Cerebellar cortex (tissue), 1 donor: ENCODE measurements at regions not wholly inside any gene's neighbourhood (a gene's known extent, or its start where the extent isn't known, plus 50 kb on each side); places are given as distances from the start of the nearest gene placed in this dataset.
A peak's percentile ranks its signal among the peaks of the same experiment; 100 is the strongest.
"Not testable (repeated sequence)": the region's sequence is repeated elsewhere in the genome, so short reads cannot be mapped to it uniquely, and the experiment has no call there.

Source experiments
- DNase-seq: peaks from one replicate; pipeline ENCODE4 v3.0.0-alpha.2; 2015; ENCODE audit warnings: low spot score

DNA sequence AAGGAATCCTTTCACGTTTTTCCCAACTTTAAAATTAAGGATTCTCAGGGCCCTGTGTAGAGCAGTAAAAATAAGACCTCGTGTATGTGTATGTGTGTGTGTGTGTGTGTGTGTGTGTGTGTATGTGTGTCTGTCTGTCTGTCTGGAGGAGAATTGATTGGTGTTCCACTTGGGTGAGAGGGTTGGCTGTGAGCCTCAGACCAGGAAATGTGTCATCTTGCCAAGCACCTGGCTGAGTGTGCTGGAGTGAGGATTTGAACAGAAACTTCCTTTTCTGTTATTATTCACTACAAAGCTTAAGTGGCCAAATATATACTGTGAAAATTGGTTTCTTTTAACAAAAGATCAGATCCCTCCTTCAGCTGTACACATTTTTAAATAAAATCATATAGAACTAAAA, 103.6 kb upstream of the NUDT6 start:
- not testable (repeated sequence) for DNase-seq

DNA sequence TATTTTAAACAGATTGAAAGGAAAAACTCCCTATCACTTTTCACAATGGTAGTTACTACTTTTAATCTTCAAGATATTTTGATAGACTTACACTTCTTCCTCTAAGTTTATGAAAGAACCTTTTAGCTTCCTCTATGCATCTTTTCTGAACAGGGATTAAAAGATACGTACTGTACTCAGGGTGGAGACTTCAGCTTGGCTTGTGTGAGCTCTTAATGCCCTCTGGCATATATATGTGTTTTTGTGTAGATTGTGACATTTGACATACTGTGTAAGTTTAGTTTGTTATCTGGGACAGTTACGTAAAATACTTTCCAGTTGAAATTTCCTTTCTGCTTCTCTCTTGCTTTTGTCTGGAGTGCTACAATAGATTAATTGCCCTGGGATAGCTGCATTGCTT, 109.3 kb upstream of the NUDT6 start:
- DNase-seq = no peak

DNA sequence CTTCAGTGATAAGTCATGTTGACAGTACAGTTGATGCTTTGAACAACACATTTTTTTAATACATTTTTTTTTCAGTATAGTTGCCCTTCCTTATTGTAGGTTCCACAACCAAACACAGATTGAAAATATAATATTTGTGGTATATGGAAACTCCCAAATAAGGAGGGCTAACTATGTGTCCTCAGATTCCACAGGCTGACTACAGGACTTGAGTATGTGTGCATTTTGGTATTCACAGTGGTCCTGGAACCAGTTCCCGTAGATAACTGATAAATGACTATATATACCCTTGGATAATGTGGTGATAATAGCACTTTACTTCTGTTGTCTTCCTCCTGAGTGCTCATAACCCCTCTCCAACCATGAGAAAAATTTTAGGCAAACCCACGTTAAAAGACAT, 111.6 kb upstream of the NUDT6 start:
- no peak for DNase-seq

DNA sequence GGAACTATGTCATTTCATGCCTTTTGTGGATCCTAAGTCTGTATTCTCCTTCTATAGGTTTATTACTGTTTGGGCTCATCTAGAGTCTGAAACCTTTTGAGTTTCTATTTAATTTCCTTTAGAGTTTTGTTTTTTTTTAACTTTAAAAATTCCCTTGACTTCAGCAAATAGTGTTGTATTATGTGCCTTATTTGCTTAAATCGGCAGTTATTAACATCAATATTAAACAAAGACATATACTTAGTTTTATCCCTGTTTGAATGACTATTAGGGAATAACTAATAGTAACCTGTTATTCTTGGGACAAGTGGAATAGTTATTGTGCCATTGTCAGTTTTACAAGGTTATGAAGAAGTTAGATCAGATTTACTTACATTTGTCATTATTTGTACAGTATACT, 112.8 kb upstream of the NUDT6 start:
- no peak for DNase-seq

DNA sequence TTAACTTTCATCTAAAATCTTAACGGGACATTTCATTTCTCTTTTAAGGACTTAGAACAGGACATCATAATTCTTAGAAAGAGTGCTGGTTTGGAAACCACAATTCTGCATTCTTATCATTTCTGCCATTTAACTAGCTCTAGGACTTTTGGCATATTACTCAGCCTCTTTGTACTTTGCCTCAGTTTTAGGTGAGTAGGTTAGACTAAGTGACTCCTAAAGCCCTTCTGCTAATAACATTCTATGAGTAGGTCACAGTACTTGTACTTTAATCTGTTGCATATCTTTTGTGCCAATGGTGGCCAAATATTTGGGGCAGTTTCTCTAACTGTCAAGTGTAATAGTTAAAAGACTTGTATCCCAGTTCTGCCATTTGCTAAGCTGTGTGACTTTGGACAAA, 115.4 kb upstream of the NUDT6 start:
- no peak for DNase-seq

DNA sequence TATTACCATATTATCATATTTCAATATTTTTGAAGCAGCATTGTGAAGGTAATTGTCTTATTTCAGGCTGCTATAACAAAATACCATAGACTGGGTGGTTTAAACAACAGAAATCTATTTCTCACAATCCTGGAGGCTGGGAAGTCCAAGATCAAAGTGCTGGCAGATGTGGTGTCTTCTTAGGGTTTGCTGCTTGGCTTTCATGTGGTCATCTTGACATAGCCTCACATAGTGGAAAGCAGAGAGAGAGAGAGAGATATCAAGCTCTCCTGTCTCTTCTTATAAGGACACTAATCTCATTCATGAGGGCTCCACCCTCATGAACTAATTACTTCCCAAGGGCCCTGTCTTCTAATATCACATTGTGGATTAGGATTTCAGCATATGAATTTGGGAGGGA, 119.7 kb upstream of the NUDT6 start:
- DNase-seq = no peak

DNA sequence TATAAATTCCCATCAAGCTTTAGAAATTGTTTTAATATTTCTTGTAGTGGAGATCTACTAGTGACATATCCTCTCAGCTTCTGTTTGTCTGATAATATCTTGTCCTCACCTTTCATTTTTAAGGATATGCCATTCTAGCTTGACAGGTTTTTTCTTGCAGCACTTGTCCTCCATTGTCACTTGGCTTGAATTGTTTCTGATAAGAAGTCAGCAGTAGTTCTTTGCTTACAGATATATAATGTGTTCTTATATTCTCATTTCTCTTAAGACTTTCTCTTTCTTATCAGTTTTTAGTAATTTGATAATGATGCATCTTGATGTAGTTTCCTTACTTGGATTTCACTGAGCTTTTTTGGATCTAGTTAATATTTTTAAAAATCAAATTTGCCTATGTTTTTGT, 120.6 kb upstream of the NUDT6 start:
- no peak for DNase-seq

DNA sequence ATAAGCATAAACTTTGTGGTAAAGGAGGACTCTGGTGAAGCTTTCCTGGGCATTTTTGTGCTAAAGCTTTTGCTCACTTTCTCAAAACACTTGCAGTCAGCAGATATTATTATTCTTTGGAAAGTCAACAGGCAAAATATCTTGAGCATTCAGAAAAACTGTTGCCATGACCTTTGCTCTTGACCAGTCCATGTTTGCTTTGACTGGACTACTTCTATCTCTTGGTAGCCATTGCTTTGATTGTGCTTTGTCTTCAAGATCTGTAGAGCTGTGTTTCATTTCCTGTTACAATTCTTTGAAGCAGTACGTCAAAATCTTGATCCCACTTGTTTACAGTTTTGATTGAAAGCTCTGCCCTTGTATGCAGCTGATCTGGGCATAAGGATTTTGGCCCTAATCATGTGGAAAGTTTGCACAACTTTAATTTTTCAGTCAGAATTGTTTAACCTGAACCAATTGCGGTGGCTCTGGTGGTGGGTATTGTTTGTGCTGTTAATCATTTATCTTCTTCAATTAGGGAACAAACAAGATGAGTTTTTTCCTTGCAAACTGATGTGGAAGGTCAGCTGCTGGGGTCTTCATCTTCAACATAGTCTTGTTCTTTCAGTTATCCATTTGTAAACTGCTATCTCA, 121.5 kb upstream of the NUDT6 start:
- DNase-seq = no peak

DNA sequence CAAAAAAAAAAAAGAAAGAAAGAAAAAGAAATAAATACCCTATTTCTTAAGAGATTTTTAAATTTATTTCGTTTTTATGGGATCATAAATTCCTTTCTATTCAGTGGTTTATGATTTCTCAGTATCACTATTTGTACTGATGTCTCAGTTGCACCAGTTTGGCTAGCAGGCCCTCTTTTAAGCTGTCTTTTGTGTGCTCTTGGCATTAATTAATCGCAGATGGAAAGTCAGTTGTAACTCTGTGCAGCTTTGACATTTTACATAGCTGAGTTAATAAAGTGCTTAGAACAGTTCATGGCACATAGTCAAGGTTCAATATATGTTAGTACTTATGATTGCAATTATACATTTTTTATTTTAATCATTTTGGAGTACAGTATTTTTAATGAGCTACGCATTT, 123.7 kb upstream of the NUDT6 start:
- DNase-seq = no peak

DNA sequence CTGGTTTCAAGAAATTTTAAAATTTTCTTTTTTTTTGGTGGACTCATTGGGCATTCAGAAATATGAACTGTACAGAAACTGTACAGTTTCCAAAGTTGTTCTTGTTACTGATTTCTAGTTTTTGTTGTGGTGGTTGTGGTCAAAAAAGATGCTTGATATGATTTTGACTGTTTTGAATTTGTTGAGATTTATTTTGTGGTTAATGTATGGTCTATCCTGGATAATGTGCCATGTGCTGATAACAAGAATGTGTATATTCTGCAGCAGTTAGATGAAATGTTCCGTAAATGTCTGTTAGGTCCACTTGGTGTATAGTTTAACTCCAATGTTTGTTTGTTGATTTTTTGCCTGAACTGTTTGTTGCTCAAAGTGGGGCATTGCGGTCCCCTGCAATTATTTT, 127.6 kb upstream of the NUDT6 start:
- no peak for DNase-seq

DNA sequence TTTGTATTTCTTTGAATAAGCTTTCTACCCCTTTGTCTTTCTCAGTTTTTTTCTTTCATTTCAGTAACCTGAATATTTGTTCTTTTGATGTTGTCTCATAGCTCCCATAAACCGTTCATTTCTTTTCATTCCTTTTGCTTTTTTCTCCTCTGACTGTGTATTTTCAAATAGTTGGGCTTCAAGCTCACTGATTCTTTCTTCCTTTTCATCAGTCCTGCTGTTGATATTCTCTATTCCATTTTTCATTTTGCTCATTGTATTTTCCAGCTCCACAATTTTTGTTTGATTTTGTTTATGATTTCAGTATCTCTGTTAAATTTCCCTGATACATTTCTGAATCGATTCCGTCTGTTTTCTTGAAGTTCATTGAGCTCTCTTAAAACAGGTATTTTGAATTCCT, 129.6 kb upstream of the NUDT6 start:
- no peak for DNase-seq

DNA sequence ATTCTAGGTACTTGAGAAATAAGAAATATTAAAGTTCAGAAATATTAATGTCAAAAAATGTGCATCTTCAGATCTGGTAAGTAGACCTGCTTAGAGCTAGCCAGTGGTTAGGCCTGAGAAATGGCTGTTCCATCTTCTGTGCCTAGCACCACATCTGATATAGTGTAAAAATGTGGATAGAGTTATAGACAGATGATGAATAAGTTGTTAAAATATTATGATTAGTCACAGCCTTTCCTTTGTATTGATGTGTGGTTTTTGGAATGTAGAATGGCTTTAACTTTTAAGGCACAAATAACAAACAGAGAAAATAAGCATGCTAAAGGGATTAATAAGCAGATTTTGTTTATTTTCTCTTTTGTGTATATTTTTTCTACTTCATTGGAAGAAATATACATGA, 133.5 kb upstream of the NUDT6 start:
- no peak for DNase-seq

DNA sequence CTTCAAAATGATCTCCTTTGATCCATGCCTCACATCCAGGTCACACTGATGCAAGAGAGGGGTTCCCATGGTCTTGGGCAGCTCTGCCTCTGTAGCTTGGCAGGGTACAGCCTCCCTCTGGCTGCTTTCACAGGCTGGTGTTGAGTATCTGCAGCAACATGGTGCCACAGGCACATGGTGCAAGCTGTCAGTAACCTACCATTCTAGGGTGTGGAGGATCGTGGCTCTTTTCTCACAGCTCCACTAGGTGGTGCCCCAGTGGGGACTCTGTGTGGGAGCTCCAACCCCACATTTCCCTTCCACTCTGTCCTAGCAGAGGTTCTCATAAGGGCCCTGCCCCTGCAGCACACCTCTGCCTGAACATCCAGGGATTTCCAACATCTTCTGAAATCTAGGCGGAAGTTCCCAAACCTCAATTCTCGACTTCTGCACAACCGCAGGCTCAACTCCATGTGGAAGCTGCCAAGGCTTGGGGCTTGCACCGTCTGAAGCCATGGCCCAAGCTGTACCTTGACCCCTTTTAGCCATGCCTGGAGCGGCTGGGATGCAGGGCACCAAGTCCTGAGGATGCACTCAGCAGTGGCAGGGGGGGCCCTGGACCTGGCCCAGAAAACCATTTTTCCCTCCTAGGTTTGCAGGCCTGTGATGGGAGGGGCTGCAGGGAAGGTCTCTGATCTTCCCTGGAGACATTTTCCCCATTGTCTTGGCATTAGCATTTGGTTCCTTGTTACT, 137.8 kb upstream of the NUDT6 start:
- DNase-seq = no peak

DNA sequence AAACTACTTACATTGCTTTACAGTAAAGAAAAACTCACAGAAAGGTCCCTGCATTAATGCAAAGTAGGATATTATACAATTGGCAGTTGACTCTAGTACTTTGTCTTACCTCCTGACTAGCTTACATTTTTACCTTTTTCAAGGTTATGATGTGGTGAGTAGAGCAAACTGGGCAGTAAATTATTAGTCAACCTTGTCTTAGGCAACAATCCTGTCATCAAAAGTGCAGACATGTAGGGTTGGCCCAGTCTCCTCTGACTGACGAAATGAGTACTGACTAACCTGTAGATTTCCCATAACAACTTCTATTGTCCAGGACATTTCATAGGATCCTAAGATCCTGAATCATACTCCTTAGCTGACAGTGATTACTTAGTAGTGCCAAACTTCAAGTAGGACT, 142.0 kb upstream of the NUDT6 start:
- DNase-seq = no peak

DNA sequence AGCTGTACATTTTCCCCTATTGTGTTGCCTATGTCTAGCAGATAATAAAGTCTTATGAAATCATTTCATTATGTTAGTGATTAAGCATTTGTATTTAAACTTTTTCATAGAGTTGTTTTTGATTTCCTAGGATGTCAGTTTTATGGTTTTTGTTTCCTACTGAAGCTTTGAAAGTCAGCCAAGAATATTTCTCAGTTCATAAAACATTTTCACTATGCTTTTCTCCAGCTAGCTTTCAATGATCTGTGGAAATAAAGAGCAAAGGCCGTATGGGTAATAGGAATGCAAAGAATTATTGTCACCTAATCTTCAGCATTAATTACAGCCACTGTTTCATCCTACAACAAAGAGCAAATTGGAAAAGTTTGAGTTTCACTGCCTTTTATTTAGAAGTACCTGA, 145.7 kb upstream of the NUDT6 start:
- DNase-seq = no peak

DNA sequence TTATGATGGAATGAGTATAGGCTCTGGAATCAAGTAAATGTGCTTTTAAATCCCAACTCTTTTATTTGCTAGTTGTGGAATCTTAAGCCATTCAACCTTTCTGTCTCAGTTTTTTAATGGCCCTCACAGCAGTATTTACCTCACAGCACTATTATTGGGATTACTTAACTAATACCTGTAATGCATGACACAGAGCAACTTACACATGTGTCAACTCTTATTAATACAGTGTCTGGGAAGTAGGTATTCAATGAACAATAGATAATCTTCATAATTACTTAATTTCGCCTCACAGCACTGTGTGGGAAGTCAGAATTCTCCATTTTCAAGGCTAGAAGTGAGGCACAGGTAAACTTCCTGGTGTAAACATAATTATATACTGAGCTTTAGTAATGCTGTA, 149.7 kb upstream of the NUDT6 start:
- no peak for DNase-seq

DNA sequence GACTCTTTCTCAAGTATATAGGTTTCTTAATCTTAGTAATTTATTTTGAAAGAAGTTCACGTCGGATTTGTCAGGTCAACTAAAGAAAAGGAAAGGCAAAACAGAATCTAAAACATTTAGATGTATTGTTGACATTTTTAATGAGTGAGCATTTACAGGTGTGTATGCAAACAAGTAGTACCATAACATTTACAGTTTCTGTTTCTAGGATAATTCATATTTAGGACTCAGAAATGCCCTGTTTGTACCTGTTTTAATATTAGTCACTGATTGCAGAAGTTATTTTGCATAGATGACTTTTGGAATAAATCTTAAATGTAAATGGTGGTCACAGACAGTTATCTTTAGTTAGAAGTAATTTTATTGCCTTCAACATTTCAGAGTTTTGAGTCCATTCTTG, 151.3 kb upstream of the NUDT6 start:
- DNase-seq = no peak

DNA sequence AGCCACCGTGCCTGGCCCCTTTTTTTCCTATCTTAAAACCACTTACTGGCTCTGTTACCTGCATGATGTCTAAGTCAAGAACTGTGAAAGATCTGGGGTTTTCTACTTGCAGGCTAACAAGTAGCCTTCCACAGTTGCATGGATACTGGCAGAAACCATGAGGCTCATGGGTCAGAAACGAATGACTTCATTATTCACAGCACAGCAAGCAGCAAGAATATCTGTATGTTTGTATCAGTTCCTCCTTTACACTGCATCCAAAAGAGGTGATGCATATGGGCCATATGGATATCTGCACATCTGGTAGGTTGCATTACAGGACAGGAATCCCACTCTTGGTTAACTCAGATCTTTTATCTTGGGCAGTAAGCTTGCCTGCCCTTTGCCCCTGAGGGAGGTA, 154.9 kb upstream of the NUDT6 start:
- no peak for DNase-seq

DNA sequence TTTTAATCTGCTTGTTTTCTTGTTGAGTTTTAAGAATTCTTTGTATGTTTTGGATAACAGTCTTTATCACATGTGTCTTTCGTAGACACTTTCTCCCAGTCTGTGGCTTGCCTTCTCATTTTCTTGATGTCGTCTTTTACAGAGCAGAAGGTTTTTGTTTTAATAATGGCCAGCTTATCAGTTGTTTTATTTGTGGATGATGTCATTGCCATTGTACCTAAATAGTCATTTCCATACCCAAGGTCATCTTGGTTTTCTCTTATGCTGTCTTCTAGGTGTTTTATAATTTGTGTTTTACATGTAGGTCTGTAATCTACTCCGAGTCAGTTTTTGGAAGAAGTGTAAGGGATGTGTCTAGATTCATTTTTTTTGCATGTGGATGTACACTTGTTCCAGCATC, 159.6 kb upstream of the NUDT6 start:
- no peak for DNase-seq

DNA sequence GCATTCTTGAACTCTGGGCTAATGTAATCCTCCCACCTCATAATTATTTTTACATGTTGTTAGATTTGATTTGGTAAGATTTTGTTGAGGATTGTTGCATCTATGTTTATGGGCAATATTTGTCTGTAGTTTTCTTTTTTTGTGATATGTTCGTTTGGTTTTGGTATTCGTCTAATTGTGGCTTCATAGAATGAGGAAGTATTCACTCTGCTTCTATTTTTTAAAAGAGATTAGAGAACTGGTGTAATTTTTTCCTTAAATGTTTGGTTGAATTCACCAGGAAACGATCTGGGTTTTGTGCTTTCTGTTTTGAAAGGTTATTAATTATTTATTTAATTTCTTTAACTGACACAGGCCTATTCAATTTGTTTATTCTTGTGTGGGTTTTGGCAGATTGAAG, 161.2 kb upstream of the NUDT6 start:
- no peak for DNase-seq

DNA sequence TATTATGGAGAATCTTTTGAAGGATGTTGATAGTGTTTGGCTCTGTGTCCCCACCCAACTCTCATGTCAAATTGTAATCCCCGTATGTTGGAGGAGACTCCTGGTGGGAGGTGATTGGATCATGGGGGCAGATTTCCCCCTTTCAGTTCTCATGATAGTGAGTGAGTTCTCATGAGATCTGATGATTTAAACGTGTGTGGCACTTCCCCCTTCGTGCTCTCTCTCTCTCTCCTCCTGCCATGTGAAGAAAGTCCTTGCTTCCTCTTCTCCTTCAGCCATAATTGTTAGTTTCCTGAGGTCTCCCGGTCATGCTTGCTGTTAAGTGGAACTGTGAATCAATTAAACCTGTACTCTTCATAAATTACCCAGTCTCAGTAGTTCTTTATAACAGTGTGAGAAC, 166.1 kb upstream of the NUDT6 start:
- no peak for DNase-seq

DNA sequence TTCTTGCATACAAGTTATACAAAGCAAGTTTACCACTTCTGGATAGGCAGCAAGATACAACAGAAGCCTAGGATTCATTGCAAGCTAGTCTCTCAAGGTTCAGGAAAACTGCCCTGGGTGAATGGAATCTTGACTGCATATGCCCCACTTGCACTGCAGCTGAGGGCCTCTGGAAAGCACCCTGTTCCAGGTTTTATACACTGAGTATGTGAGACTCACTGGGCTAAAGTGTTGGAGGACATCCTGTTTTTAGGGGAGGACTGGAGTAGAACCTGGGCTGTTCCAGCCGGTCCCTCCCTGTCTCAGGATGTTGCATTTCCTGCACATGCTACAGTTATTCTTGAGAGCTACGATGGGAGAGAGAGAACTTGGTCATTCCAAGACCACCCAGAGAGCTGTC, 168.5 kb upstream of the NUDT6 start:
- no peak for DNase-seq

DNA sequence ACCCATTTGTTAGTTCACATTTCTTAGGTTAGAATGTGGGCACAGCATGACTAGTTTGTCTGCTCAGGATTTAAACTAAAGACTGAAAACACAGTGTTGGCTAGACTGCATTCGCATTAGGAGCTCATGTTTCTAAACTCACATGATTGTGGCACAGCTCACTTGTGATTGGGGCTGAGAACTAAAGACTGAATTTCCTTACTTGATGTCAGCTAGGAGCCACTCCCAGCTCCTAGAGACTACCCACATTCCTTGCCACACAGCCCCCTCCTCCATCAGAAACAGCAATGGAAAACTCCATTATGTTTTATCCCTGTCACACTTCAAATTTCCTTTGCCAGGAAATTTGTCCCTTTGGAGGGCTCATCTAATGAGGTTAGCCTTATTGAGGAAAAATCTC, 170.2 kb upstream of the NUDT6 start:
- DNase-seq = no peak

DNA sequence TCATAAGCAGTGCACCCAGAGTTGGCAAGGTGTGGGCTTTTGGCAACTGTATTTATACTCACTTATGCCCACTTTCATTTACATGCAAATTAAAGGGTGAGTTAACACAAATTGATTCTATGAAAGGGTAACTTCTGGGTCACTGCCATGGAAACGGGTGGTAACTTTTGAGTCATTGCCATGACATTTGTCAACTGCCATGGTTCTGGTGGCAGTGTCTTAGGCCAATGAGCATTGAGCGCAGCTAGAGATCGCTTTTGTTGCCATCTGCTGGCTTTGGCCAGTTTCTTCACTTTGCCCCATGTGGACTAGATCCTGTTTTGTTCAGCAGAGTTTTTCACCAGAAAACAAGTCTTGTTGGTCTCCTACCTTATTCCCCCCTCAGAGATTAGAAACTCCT, 170.8 kb upstream of the NUDT6 start:
- DNase-seq = peak; percentile 59
